CD4-positive, alpha-beta T cell (primary cell): ENCODE measurements at regions not wholly inside any gene's neighbourhood (a gene's known extent, or its start where the extent isn't known, plus 50 kb on each side); places are given as distances from the start of the nearest gene placed in this dataset.

ENCODE experiments used
- ATAC-seq: fragments of 200-7000 bp; cut with Tn5 transposase; one replicate; pipeline ENCODE4 v1.10.0; 2022; ENCODE audit warnings: mild to moderate bottlenecking; ENCODE audit not compliant: poor library complexity
- CTCF ChIA-PET: fragments of 350-600 bp; sonication (Branson Sonifier 250); formaldehyde crosslinking; loops from one replicate; lab custom pipeline; 2021; ENCODE audit warnings: antibody characterized with exemption, inconsistent platforms; lab: Charles Lee
- POLR2A ChIA-PET: fragments of 350-600 bp; sonication (Branson Sonifier 250); formaldehyde crosslinking; loops from one replicate; lab custom pipeline; 2021; ENCODE audit warnings: antibody characterized with exemption, inconsistent platforms; lab: Charles Lee
- DNase-seq, 14 experiments: peaks; one replicate each; pipeline ENCODE4 v3.0.0-alpha.2; 2013 to 2020; ENCODE audit warnings: mixed read lengths in 2 of 14
- H3K27ac ChIP-seq, 2 donors: one replicate each; pipeline versions ENCODE4 v1.5.1 to v1.7.0; 2013; ENCODE audit warnings: low read length in 2 of 2, low read depth in 1 of 2, mild to moderate bottlenecking in 1 of 2
- H3K27me3 ChIP-seq, 2 experiments: 1 replicate in 1 of 2; 2 replicates in 1 of 2; pipeline versions ENCODE4 v1.6.1 to v1.7.0; 2013; ENCODE audit warnings: low read length in 2 of 2, control low read depth in 1 of 2, mild to moderate bottlenecking in 1 of 2, moderate library complexity in 1 of 2; ENCODE audit not compliant: insufficient read depth in 2 of 2, control insufficient read depth in 1 of 2
- H3K36me3 ChIP-seq: one replicate; pipeline ENCODE4 v1.6.1; 2013; ENCODE audit warnings: low read length, control low read depth; ENCODE audit not compliant: insufficient read depth
- H3K4me1 ChIP-seq: one replicate; pipeline ENCODE4 v1.6.1; 2013; ENCODE audit warnings: low read length, control low read depth; ENCODE audit not compliant: insufficient read depth
- H3K4me3 ChIP-seq: one replicate; pipeline ENCODE4 v1.5.1; 2013; ENCODE audit warnings: mild to moderate bottlenecking, low read length, moderate library complexity
- H3K9me3 ChIP-seq, 2 experiments: 1 replicate in 1 of 2; 2 replicates in 1 of 2; pipeline versions ENCODE4 v1.6.1 to v1.7.0; 2013; ENCODE audit warnings: low read length in 2 of 2, mild to moderate bottlenecking in 2 of 2, control low read depth in 1 of 2, moderate library complexity in 1 of 2; ENCODE audit not compliant: control insufficient read depth in 1 of 2, insufficient read depth in 1 of 2
- H3K27ac Mint-ChIP-seq: one replicate; pipeline ENCODE4 v1.8.0; 2020; ENCODE audit warnings: mixed read lengths
- H3K27me3 Mint-ChIP-seq: one replicate; pipeline ENCODE4 v1.8.0; 2021; ENCODE audit warnings: mixed read lengths
- H3K36me3 Mint-ChIP-seq: one replicate; pipeline ENCODE4 v1.8.0; 2021; ENCODE audit warnings: low read depth, mixed read lengths
- H3K4me1 Mint-ChIP-seq: one replicate; pipeline ENCODE4 v1.8.0; 2021; ENCODE audit warnings: low read depth, mixed read lengths
- H3K4me3 Mint-ChIP-seq: one replicate; pipeline ENCODE4 v1.8.0; 2020; ENCODE audit warnings: mild to moderate bottlenecking, mixed read lengths
- H3K9me3 Mint-ChIP-seq: one replicate; pipeline ENCODE4 v1.8.0; 2020; ENCODE audit warnings: mixed read lengths
- CTCF ChIP-seq: fragments of 200-600 bp; IDR thresholded peaks from one replicate; pipeline ENCODE4 v1.8.0; 2022; ENCODE audit warnings: antibody characterized with exemption, mild to moderate bottlenecking
- intact Hi-C, 2 experiments: fragments of 100-400 bp; cut with DNase I in 1 of 2; cut with micrococcal nuclease in 1 of 2; formaldehyde crosslinking; loops; one replicate each; pipeline versions ENCODE4 v1.15.1 to v1.9.0; 2023 to 2025; cut with DNase I, micrococcal nuclease

- intact Hi-C loops = no loop called here
- H3K36me3 Mint-ChIP-seq = no peaks in the 10 kb centered on the region
- no peak overlapping the region for H3K27ac ChIP-seq
- H3K27me3 ChIP-seq = no peaks in the 10 kb centered on the region
- H3K4me1 ChIP-seq = no peaks in the 10 kb centered on the region
- DNase-seq = no peak
- CTCF ChIA-PET = interaction anchor here (0.6 kb wide), 1 partner anchor 9 kb away, joined by 3 read pairs; no protein-coding TSS in a partner anchor
- no peak overlapping the region for H3K4me3 ChIP-seq
- H3K27me3 Mint-ChIP-seq = no peaks in the 10 kb centered on the region
- H3K4me3 Mint-ChIP-seq = no peak overlapping the region
- H3K9me3 ChIP-seq = peaks cover 0 to 3% of the 10 kb centered on the region in 2 experiments
- POLR2A ChIA-PET = no interaction called here
- H3K9me3 Mint-ChIP-seq = peaks cover 7% of the 10 kb centered on the region
- no peaks in the 10 kb centered on the region for H3K4me1 Mint-ChIP-seq
- no peak for TF ChIP-seq CTCF
- H3K27ac Mint-ChIP-seq = no peak overlapping the region
- no peaks in the 10 kb centered on the region for H3K36me3 ChIP-seq
- ATAC-seq = no peak
Observed at GRCh38 chr12:97616946-97617345, 154.3 kb downstream of the RMST start.

GRCh38 chr12:97628962-97629361, 166.4 kb downstream of the RMST start:
- Histone ChIP-seq H3K27me3 (no peaks in the 10 kb centered on the region), H3K36me3 (no peaks in the 10 kb centered on the region), H3K9me3 (no peaks in the 10 kb centered on the region), H3K4me3 (no peak overlapping the region), H3K27ac (no peak overlapping the region), H3K4me1 (no peaks in the 10 kb centered on the region)
- ChIA-PET CTCF (no interaction called here), POLR2A (no interaction called here)
- Mint-ChIP-seq H3K9me3 (no peaks in the 10 kb centered on the region), H3K4me1 (no peaks in the 10 kb centered on the region), H3K36me3 (no peaks in the 10 kb centered on the region), H3K27me3 (no peaks in the 10 kb centered on the region), H3K4me3 (no peak overlapping the region), H3K27ac (no peak overlapping the region)
- no peak for ATAC-seq
- TF ChIP-seq CTCF = no peak
- intact Hi-C loops = no loop called here
- DNase-seq = no peak

- TF ChIP-seq CTCF = no peak
- H3K4me1 Mint-ChIP-seq = no peaks in the 10 kb centered on the region
- intact Hi-C loops = no loop called here
- ChIA-PET POLR2A (no interaction called here), CTCF (no interaction called here)
- no peaks in the 10 kb centered on the region for H3K9me3 Mint-ChIP-seq
- Histone ChIP-seq H3K4me1 (no peaks in the 10 kb centered on the region), H3K4me3 (no peak overlapping the region), H3K27ac (no peak overlapping the region), H3K27me3 (no peaks in the 10 kb centered on the region), H3K36me3 (no peaks in the 10 kb centered on the region), H3K9me3 (no peaks in the 10 kb centered on the region)
- ATAC-seq (no peak), DNase-seq (no peak)
- H3K27ac Mint-ChIP-seq = no peak overlapping the region
- H3K27me3 Mint-ChIP-seq = no peaks in the 10 kb centered on the region
- no peaks in the 10 kb centered on the region for H3K36me3 Mint-ChIP-seq
- no peak overlapping the region for H3K4me3 Mint-ChIP-seq
Observed at GRCh38 chr12:97629382-97629781, 166.8 kb downstream of the RMST start.
